ENCODE measurements at regions not wholly inside any gene's neighbourhood (a gene's known extent, or its start where the extent isn't known, plus 50 kb on each side); places are given as distances from the start of the nearest gene placed in this dataset.

DNA sequence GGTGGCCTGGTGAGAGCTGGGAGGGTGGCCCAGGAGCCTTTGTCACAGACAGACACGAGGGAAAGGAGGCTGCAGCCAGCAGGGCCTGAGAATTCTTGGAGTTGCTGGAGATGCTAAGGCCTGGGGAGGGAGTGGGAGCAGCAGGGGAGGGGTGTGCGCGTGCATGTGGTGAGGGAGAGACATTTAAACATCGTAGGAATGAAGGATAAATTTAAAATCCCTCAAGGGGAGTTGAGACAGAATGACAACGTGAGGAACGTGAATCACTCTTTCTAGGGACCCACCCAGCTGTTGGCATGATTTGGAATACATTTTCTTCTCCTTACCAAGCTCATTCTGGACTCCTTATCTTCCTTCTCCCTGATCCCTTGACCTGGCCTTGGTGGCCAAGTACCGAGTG is 73.3 kb upstream of the CACNA1E start:
- TF ChIP-seq, protein P1, sequence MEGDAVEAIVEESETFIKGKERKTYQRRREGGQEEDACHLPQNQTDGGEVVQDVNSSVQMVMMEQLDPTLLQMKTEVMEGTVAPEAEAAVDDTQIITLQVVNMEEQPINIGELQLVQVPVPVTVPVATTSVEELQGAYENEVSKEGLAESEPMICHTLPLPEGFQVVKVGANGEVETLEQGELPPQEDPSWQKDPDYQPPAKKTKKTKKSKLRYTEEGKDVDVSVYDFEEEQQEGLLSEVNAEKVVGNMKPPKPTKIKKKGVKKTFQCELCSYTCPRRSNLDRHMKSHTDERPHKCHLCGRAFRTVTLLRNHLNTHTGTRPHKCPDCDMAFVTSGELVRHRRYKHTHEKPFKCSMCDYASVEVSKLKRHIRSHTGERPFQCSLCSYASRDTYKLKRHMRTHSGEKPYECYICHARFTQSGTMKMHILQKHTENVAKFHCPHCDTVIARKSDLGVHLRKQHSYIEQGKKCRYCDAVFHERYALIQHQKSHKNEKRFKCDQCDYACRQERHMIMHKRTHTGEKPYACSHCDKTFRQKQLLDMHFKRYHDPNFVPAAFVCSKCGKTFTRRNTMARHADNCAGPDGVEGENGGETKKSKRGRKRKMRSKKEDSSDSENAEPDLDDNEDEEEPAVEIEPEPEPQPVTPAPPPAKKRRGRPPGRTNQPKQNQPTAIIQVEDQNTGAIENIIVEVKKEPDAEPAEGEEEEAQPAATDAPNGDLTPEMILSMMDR (IDR thresholded peaks at IDR 0.05), result no peak
- TF ChIP-seq EP300 (IDR thresholded peaks at IDR 0.05), result no peak

Measured in suprapubic skin (tissue), 3 donors.